Epithelial cell of proximal tubule (primary cell): ENCODE measurements at regions not wholly inside any gene's neighbourhood (a gene's known extent, or its start where the extent isn't known, plus 50 kb on each side); places are given as distances from the start of the nearest gene placed in this dataset.

Experiments used
- DNase-seq: peaks from one replicate; pipeline ENCODE4 v3.0.0-alpha.2; 2011; ENCODE audit warnings: low read depth
- H3K4me3 ChIP-seq: 2 replicates; pipeline ENCODE4 v1.5.1; 2011; ENCODE audit warnings: low read depth, mild to moderate bottlenecking, low read length
- TF ChIP-seq, protein P1 (sequence below): conservative IDR thresholded peaks from 2 replicates; pipeline ENCODE4 v1.5.1; 2012; ENCODE audit warnings: low read depth, mild to moderate bottlenecking, low read length

DNA sequence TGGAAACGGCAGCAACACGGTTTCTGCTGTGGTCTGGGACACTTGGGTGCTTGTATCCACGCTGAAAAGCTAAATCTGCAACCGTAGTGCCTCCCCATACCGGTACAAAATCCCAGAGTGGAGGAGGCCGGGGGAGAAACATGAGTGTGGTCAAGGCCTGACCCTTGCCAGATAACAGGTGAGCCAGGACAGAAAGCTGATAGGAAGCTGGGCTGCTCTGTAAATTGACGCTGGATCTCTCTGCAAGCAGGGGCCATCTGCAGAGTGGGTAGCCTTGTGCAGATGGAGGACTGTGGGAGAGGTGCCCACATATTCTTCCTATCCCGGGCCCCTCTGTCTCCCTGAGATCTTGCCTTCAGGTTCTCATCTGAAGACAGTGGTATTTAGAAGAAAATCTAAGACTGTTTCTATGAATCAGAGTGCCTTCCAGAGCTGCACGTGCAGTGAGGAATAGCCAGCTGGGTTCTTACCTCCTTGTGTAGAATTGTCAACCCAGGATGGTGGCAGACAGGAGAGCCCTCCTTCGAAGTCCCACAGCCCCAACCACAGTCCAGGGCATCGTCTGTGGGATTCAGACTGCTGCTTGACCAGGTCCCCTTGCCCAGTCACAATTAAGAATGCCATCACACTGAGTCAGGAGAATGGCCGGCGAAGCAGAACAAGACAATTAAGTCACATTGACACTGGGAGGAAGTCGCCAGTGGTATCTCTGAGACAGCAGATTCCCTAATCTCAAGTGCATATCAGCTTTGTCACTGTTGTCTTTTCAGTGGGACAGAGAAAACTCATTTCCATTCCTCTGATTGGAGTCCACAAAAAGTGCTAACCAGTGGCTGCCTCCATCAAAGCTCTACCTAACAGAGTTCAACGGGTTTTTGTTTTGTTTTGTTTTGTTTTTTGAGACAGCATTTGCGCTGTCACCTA lies 100.0 kb upstream of the RIPOR2 start:
- DNase-seq = no peak
- TF ChIP-seq, protein P1, sequence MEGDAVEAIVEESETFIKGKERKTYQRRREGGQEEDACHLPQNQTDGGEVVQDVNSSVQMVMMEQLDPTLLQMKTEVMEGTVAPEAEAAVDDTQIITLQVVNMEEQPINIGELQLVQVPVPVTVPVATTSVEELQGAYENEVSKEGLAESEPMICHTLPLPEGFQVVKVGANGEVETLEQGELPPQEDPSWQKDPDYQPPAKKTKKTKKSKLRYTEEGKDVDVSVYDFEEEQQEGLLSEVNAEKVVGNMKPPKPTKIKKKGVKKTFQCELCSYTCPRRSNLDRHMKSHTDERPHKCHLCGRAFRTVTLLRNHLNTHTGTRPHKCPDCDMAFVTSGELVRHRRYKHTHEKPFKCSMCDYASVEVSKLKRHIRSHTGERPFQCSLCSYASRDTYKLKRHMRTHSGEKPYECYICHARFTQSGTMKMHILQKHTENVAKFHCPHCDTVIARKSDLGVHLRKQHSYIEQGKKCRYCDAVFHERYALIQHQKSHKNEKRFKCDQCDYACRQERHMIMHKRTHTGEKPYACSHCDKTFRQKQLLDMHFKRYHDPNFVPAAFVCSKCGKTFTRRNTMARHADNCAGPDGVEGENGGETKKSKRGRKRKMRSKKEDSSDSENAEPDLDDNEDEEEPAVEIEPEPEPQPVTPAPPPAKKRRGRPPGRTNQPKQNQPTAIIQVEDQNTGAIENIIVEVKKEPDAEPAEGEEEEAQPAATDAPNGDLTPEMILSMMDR = no peak
- H3K4me3 ChIP-seq = no peak overlapping the region

DNA sequence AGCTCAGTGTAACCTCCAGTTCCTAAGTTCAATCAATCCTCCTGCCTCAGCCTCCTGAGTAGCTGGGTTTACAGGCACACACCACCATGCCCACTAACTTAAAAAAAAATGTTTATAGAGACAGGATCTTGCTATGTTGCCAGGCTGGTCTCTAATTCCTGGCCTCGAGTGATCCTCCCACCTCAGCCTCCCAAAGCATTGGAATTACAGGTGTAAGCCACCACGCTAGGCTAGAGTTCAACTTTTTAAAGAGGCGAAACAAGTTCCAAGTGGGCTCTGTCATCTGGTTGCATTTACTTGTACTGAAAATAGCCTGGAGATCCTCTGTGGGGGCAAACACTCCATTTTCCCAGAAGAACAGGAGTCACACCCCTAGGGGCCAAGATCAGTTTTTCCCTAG lies 100.7 kb upstream of the RIPOR2 start:
- no peak overlapping the region for H3K4me3 ChIP-seq
- TF ChIP-seq, protein P1 = no peak
- DNase-seq = no peak

DNA sequence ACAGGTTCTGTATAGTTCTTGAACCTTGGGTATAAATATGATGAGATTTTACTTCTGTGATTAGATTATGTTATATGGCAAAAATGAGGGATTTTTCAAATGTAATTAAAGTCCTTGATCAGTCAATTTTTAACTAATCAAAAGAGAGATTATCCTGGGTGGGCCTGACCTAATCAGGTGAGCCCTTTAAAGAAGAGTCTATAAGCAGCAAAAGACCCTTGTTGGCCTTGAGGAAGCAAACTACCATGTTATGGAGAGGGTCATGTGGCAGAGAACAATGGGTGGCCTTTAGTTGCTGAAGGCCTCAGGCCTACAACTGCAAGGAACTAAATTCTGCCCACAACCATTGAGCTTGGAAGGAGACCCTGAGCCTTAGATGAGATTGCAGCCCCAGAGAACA lies 102.5 kb upstream of the RIPOR2 start:
- no peak overlapping the region for H3K4me3 ChIP-seq
- TF ChIP-seq, protein P1 = no peak
- DNase-seq = no peak

DNA sequence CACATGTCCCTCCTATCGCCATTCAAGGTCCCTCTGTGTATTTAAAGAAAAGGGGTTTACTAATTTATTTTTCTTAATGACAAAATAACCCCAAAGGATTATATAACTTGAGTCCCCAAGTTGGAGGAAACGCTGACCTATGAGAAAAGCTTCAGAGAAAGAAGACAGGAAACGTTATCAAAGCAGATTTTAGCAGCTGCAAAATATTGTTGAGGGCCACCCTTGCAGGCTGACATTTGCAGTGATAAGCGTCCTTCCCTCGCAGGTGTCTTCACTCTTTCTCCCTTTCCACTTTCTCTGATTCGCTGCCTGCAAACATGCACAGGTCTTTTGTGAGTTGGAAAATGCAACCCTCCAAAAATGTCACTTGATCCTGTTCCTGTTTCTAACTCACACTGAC lies 103.2 kb upstream of the RIPOR2 start:
- H3K4me3 ChIP-seq = no peak overlapping the region
- TF ChIP-seq, protein P1 = no peak
- DNase-seq = no peak

DNA sequence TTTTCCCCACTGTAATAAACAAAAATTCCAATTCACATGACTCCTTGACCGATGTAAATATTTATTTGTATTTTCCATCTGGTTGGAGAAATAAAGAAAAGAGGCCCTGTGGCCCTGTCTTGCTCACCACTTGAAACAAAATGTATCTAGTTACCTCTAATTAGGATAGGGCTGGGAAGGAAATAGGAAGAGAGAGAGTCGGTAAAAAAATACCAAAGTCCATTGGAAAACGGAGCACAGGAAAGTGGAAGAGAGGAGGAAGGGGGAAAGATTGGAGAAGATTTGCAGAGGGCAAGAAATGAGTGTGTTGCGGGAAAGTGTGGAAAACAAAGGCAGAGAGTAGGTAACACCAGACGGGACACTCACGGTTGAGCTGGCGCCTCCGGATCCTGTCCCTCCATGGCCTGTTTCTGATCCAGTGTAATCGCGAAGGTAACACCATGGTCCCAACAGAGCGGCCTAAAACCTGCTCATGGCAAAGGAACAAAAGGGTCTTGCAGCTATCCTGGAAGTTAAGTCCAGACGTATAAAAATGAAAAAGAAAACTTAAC lies 105.8 kb upstream of the RIPOR2 start:
- TF ChIP-seq, protein P1 = no peak
- DNase-seq = no peak
- peak overlapping the region; percentile 11 for H3K4me3 ChIP-seq

DNA sequence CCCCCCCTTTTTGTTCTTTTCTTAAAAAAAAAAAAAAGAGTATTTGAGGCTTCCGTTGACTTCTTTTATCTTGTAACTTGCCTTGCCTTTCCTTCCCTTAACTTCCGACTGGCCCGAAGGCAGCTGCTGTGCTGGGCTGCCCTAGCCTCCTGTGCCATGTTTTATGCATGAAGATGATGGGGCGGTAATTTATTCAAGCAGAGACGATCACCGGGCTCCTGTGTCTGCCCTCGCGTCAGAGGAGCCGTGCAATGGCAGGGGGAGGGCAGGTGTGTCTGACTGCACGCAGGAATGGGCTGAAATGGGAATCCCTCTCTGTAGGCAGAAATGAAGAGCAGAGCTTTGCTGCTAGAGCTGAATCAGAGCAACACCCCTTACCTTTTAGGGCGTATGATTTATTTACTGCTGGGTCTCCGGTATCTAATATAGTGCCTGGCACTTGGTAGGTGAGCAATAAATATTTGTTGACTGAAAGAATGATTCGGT lies 106.3 kb upstream of the RIPOR2 start:
- TF ChIP-seq, protein P1 = no peak
- DNase-seq = no peak
- H3K4me3 ChIP-seq = peak overlapping the region; percentile 11
